ENCODE measurements at regions not wholly inside any gene's neighbourhood (a gene's known extent, or its start where the extent isn't known, plus 50 kb on each side); places are given as distances from the start of the nearest gene placed in this dataset.

DNA sequence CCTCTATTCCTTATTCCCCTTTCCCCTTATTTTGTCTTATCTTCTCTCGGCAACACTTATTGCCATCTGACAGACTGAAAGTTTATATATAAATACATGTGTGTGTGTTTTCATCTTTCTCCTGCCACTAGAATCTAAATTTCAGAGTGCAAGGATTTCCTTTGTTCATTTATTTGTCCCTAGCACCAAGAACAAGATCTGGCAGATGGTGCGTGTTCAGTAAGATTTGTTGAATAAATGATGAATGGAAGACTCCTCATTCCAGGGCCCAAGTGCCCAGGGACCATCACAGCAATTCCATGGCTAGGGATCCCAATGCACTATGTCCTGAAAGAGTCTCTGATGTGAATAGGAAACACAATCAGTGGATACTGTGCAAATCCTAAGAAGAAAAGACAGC is 97.9 kb upstream of the EEA1 start:
- ChIA-PET POLR2A (ENCODE audit: unreplicated experiment) (no interaction called here), CTCF (no interaction called here)
- Histone ChIP-seq H3K4me1 (ENCODE audit: control insufficient read depth, insufficient read depth, low read length) (no peaks in the 10 kb centered on the region), H4K20me1 (ENCODE audit: insufficient read depth, low read length) (no peaks in the 10 kb centered on the region), H2AFZ (replicated peaks; ENCODE audit: low read length, poor library complexity) (no peak overlapping the region), H3K36me3 (ENCODE audit: control insufficient read depth, insufficient read depth, low read length) (no peaks in the 10 kb centered on the region), H4K91ac (ENCODE audit: insufficient read depth, low read depth, low read length) (no peak overlapping the region), H3K4me2 (ENCODE audit: low read depth, low read length) (no peak overlapping the region), H2BK120ac (ENCODE audit: low read depth, low read length) (no peak overlapping the region), H3K4me3 (ENCODE audit: insufficient read depth, low read depth, low read length) (no peak overlapping the region), H3K23ac (ENCODE audit: low read depth, low read length) (no peak overlapping the region), H3K9me1 (ENCODE audit: insufficient read depth, low read length) (no peaks in the 10 kb centered on the region), H2AK5ac (ENCODE audit: low read depth, low read length) (no peak overlapping the region), H2AK9ac (replicated peaks; ENCODE audit: low read depth, low read length, poor library complexity) (no peak overlapping the region), H3K14ac (replicated peaks; ENCODE audit: low read depth, low read length) (no peak overlapping the region), H3K27me3 (ENCODE audit: control insufficient read depth, insufficient read depth, low read length) (no peaks in the 10 kb centered on the region), H2BK15ac (ENCODE audit: low read depth, low read length) (no peak overlapping the region), H2BK20ac (ENCODE audit: low read depth, low read length) (no peak overlapping the region), H3K79me1 (ENCODE audit: low read depth in 1 of 2, low read length in 2 of 2) (no peaks in the 10 kb centered on the region), H3K18ac (ENCODE audit: low read depth, low read length) (no peak overlapping the region), H3K9me3 (ENCODE audit: control insufficient read depth, insufficient read depth, low read length) (no peaks in the 10 kb centered on the region), H4K5ac (ENCODE audit: low read depth, low read length) (no peak overlapping the region), H3K56ac (ENCODE audit: extremely low read depth, insufficient read depth, low read length) (no peak overlapping the region), H4K8ac (ENCODE audit: low read depth in 2 of 2, low read length in 2 of 2) (no peak overlapping the region), H3K4ac (ENCODE audit: low read depth, low read length) (no peak overlapping the region), H3K27ac (ENCODE audit: insufficient read depth, low read length) (no peak overlapping the region), H2BK5ac (ENCODE audit: low read depth, low read length, poor library complexity, severe bottlenecking) (no peak overlapping the region), H3K9ac (ENCODE audit: low read depth, low read length) (no peak overlapping the region)
- no peak for DNase-seq
- intact Hi-C loops (cut with micrococcal nuclease) (loop anchor here (5.0 to 10.0 kb wide), 2 partner anchors 100 to 1078 kb away; no protein-coding TSS in a partner anchor), dilution Hi-C loops (cut with HindIII; ENCODE audit: low sequenced_read_pairs, unreplicated experiment) (no loop called here), in situ Hi-C loops (cut with MboI; ENCODE audit: low sequenced_read_pairs) (no loop called here)
- ATAC-seq (ENCODE audit: low read depth), result no peak
- WGBS, 2 experiments (ENCODE audit: extremely low coverage in 2 of 2, insufficient read length in 1 of 2), result no CpG with 5 or more reads among the region's 2 CpGs
- no TSS peak for BruUV-seq (replicated peaks)
- no peak for TF ChIP-seq RAD21 (IDR thresholded peaks at IDR 0.05; ENCODE audit: low read length)
- TF ChIP-seq FOS (IDR thresholded peaks at IDR 0.05; ENCODE audit: low read depth, low read length), result no peak
- TF ChIP-seq SMC3 (IDR thresholded peaks at IDR 0.05; ENCODE audit: low read depth, low read length), result no peak
- no peak for TF ChIP-seq CEBPB (IDR thresholded peaks at IDR 0.05; ENCODE audit: low read depth, low read length)
- TF ChIP-seq RCOR1 (IDR thresholded peaks at IDR 0.05; ENCODE audit: insufficient replicate concordance, low read length), result no peak
- TF ChIP-seq POLR2A (IDR thresholded peaks at IDR 0.05; ENCODE audit: low read depth, low read length), result no peak
- TF ChIP-seq, protein P1, sequence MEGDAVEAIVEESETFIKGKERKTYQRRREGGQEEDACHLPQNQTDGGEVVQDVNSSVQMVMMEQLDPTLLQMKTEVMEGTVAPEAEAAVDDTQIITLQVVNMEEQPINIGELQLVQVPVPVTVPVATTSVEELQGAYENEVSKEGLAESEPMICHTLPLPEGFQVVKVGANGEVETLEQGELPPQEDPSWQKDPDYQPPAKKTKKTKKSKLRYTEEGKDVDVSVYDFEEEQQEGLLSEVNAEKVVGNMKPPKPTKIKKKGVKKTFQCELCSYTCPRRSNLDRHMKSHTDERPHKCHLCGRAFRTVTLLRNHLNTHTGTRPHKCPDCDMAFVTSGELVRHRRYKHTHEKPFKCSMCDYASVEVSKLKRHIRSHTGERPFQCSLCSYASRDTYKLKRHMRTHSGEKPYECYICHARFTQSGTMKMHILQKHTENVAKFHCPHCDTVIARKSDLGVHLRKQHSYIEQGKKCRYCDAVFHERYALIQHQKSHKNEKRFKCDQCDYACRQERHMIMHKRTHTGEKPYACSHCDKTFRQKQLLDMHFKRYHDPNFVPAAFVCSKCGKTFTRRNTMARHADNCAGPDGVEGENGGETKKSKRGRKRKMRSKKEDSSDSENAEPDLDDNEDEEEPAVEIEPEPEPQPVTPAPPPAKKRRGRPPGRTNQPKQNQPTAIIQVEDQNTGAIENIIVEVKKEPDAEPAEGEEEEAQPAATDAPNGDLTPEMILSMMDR (conservative IDR thresholded peaks at IDR 0.05; ENCODE audit: low read depth, low read length), result no peak
- TF ChIP-seq MAZ (IDR thresholded peaks at IDR 0.05; ENCODE audit: borderline replicate concordance, low read depth, low read length), result no peak
- no peak for TF ChIP-seq BHLHE40 (IDR thresholded peaks at IDR 0.05; ENCODE audit: low read depth, low read length)
- no peak for TF ChIP-seq MAFK (IDR thresholded peaks at IDR 0.05; ENCODE audit: low read depth, low read length)
- no peak for TF ChIP-seq RFX5 (IDR thresholded peaks at IDR 0.05; ENCODE audit: low read depth, low read length)
- TF ChIP-seq CHD1 (IDR thresholded peaks at IDR 0.05; ENCODE audit: low read depth, low read length), result no peak
- no peak for TF ChIP-seq MXI1 (IDR thresholded peaks at IDR 0.05; ENCODE audit: borderline replicate concordance, low read depth, low read length)
- TF ChIP-seq, protein P2, sequence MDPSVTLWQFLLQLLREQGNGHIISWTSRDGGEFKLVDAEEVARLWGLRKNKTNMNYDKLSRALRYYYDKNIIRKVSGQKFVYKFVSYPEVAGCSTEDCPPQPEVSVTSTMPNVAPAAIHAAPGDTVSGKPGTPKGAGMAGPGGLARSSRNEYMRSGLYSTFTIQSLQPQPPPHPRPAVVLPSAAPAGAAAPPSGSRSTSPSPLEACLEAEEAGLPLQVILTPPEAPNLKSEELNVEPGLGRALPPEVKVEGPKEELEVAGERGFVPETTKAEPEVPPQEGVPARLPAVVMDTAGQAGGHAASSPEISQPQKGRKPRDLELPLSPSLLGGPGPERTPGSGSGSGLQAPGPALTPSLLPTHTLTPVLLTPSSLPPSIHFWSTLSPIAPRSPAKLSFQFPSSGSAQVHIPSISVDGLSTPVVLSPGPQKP (IDR thresholded peaks at IDR 0.05; ENCODE audit: borderline replicate concordance, low read depth, low read length), result no peak

Data from IMR-90 (cell line).